IPS-15b (cell line): ENCODE measurements at regions not wholly inside any gene's neighbourhood (a gene's known extent, or its start where the extent isn't known, plus 50 kb on each side); places are given as distances from the start of the nearest gene placed in this dataset.
"Not testable (repeated sequence)": the region's sequence is repeated elsewhere in the genome, so short reads cannot be mapped to it uniquely, and the experiment has no call there.

ENCODE experiments used
- H3K27me3 ChIP-seq: one replicate; pipeline ENCODE4 v1.6.1; 2013; ENCODE audit warnings: low read length; ENCODE audit not compliant: control insufficient read depth, insufficient read depth
- H3K36me3 ChIP-seq: one replicate; pipeline ENCODE4 v1.6.1; 2013; ENCODE audit warnings: low read length; ENCODE audit not compliant: control insufficient read depth, insufficient read depth
- H3K4me1 ChIP-seq: one replicate; pipeline ENCODE4 v1.6.1; 2013; ENCODE audit warnings: mild to moderate bottlenecking, low read length; ENCODE audit not compliant: control insufficient read depth, insufficient read depth
- H3K4me3 ChIP-seq: one replicate; pipeline ENCODE4 v1.5.1; 2013; ENCODE audit warnings: low read depth, low read length
- H3K9ac ChIP-seq: one replicate; pipeline ENCODE4 v1.6.1; 2013; ENCODE audit warnings: low read depth, mild to moderate bottlenecking, low read length
- H3K9me3 ChIP-seq: one replicate; pipeline ENCODE4 v1.6.1; 2013; ENCODE audit warnings: mild to moderate bottlenecking, low read length; ENCODE audit not compliant: control insufficient read depth, insufficient read depth

- H3K4me3 ChIP-seq: no peak overlapping the region
- H3K9ac ChIP-seq: no peak overlapping the region
- H3K36me3 ChIP-seq: no peaks in the 10 kb centered on the region
- no peaks in the 10 kb centered on the region for H3K4me1 ChIP-seq
- H3K27me3 ChIP-seq: no peaks in the 10 kb centered on the region
- H3K9me3 ChIP-seq: peaks cover 3% of the 10 kb centered on the region
Measured at GRCh38 chrX:18039023-18039422, 177.9 kb upstream of the RAI2 start.

- H3K4me3 ChIP-seq: no peak overlapping the region
- H3K9me3 ChIP-seq: no peaks in the 10 kb centered on the region
- H3K27me3 ChIP-seq: no peaks in the 10 kb centered on the region
- H3K9ac ChIP-seq: no peak overlapping the region
- H3K36me3 ChIP-seq: no peaks in the 10 kb centered on the region
- H3K4me1 ChIP-seq: no peaks in the 10 kb centered on the region
Measured at GRCh38 chrX:18036394-18036793, 175.3 kb upstream of the RAI2 start.

DNA sequence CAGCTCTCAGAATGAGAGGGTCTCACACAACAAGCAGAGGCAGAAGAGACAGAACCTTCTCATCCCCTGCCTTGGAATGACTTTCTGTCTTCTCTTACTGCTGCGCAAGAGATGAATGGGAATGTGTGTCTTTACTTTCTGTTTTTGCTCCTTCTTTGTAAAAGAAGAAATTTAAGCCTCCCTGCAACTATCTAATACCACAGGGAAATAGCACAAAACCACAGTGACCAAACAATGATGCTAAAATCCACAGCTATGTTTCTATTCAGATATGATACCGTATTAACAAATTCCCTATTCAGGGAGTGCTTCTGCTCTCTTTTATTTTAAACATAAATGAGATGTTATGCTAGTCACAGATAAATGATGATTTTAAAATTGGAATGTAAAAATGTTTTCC lies 173.8 kb upstream of the RAI2 start:
- Histone ChIP-seq H3K4me3 (no peak overlapping the region), H3K4me1 (no peaks in the 10 kb centered on the region), H3K9me3 (no peaks in the 10 kb centered on the region), H3K36me3 (no peaks in the 10 kb centered on the region), H3K27me3 (no peaks in the 10 kb centered on the region), H3K9ac (no peak overlapping the region)

DNA sequence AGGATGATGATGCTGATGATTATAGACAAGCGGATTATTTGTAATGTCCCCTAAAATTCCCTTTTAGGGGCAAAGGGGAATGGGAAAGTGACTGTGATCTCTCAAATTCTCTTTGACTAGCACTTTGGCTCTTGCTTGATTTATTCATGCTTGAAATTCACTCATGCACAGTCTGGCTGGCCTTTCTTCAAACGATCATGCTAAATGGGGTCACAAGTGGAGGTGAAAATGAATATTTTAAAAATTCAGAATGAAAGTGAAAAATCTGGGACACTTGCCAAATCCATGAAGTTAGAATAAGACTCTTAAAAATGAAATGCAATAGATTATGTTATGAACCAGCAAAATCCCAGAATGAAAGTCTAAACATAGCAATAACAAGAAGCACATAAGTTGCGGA lies 173.4 kb upstream of the RAI2 start:
- H3K4me1 ChIP-seq: no peaks in the 10 kb centered on the region
- no peak overlapping the region for H3K4me3 ChIP-seq
- no peaks in the 10 kb centered on the region for H3K36me3 ChIP-seq
- no peaks in the 10 kb centered on the region for H3K9me3 ChIP-seq
- no peaks in the 10 kb centered on the region for H3K27me3 ChIP-seq
- H3K9ac ChIP-seq: no peak overlapping the region

GRCh38 chrX:18032486-18033221 lies 171.6 kb upstream of the RAI2 start:
- Histone ChIP-seq H3K27me3 (no peaks in the 10 kb centered on the region), H3K9me3 (no peaks in the 10 kb centered on the region), H3K4me1 (no peaks in the 10 kb centered on the region), H3K36me3 (no peaks in the 10 kb centered on the region), H3K9ac (no peak overlapping the region), H3K4me3 (no peak overlapping the region)

DNA sequence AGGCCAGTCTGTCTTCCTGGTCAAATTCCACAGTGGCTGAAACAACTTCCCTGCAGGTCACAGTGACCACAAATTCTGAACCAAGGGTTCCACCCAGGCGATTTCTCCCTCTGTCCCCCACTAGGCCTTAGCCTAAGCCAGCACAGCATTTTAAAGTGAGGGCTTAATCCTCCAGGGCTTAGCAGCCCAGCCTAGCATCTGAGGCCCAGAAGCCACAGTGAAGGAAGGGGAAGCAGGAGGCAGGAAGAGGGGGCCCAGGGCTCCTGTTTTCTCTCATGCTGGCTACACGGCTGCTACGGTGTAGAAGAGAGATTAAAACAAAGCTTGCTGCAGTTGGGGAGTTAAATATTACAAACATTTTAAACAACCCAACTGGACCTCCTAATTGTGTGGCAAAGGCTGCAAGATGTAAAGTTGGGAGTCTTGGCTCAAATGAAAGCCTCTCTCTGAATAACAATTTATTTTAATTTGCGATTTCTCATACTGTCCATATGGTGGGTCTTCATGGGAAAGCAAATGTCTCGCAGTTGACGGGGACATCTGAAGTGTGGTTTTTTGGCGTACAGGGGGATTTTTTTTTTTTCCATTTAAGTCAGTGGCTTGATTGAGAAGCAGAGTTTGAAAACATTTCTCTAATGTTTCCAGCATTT lies 170.8 kb upstream of the RAI2 start:
- Histone ChIP-seq H3K27me3 (no peaks in the 10 kb centered on the region), H3K4me1 (no peaks in the 10 kb centered on the region), H3K36me3 (no peaks in the 10 kb centered on the region), H3K9ac (no peak overlapping the region), H3K4me3 (no peak overlapping the region), H3K9me3 (no peaks in the 10 kb centered on the region)

- not testable (repeated sequence) for H3K9me3 ChIP-seq
Measured at GRCh38 chrX:18030656-18031055, 169.6 kb upstream of the RAI2 start.

DNA sequence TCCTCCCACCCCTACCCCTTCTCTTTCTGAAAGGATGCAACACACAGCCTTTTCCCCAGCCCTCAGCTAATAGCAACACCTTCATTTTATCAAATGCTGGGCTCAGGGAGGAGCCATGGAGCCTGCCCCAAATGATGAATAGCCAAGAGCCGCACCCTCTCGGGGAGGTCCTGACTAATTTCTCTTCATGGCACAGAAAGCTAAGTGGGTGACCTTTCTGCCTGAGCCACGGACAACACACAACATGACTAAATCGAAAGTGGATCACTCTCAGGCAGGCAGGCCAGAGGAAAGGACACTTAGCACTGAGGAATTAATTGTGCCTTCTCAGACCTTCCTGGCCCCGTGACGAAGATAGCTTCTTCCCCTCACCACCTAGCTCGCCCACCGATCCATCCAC lies 165.1 kb upstream of the RAI2 start:
- Histone ChIP-seq H3K4me3 (no peak overlapping the region), H3K27me3 (no peaks in the 10 kb centered on the region)

More at GRCh38 chrX:18030656-18031055, 169.6 kb upstream of the RAI2 start:
- H3K27me3 ChIP-seq, H3K9ac ChIP-seq, H3K4me1 ChIP-seq, H3K4me3 ChIP-seq, H3K36me3 ChIP-seq: not testable (repeated sequence)

GRCh38 chrX:18017411-18017810 lies 156.3 kb upstream of the RAI2 start:
- Histone ChIP-seq H3K4me3 (no peak overlapping the region), H3K27me3 (no peaks in the 10 kb centered on the region), H3K4me1 (peaks cover 2% of the 10 kb centered on the region), H3K9ac (no peak overlapping the region), H3K36me3 (no peaks in the 10 kb centered on the region), H3K9me3 (no peaks in the 10 kb centered on the region)

More for the DNA sequence above, 165.1 kb upstream of the RAI2 start:
- Histone ChIP-seq H3K9ac (no peak overlapping the region), H3K36me3 (no peaks in the 10 kb centered on the region), H3K9me3 (peaks cover 2% of the 10 kb centered on the region), H3K4me1 (no peaks in the 10 kb centered on the region)

- no peak overlapping the region for H3K4me3 ChIP-seq
- H3K4me1 ChIP-seq: peaks cover 2% of the 10 kb centered on the region
- no peaks in the 10 kb centered on the region for H3K36me3 ChIP-seq
- H3K27me3 ChIP-seq: no peaks in the 10 kb centered on the region
- H3K9me3 ChIP-seq: no peaks in the 10 kb centered on the region
- no peak overlapping the region for H3K9ac ChIP-seq
Measured at GRCh38 chrX:18016941-18017340, 155.8 kb upstream of the RAI2 start.

- Histone ChIP-seq H3K4me1 (no peaks in the 10 kb centered on the region), H3K27me3 (no peaks in the 10 kb centered on the region), H3K9ac (no peak overlapping the region), H3K4me3 (no peak overlapping the region), H3K36me3 (no peaks in the 10 kb centered on the region), H3K9me3 (no peaks in the 10 kb centered on the region)
Measured at GRCh38 chrX:18010253-18010652, 149.2 kb upstream of the RAI2 start.

GRCh38 chrX:18003876-18004275 lies 142.8 kb upstream of the RAI2 start:
- Histone ChIP-seq H3K36me3 (no peaks in the 10 kb centered on the region), H3K9me3 (no peaks in the 10 kb centered on the region), H3K9ac (no peak overlapping the region), H3K4me3 (no peak overlapping the region), H3K4me1 (no peaks in the 10 kb centered on the region), H3K27me3 (no peaks in the 10 kb centered on the region)
